PC-9 (cell line): ENCODE measurements at regions not wholly inside any gene's neighbourhood (a gene's known extent, or its start where the extent isn't known, plus 50 kb on each side); places are given as distances from the start of the nearest gene placed in this dataset.

Experiments
- BruUV-seq: library from RNA; stranded (reverse); fragments of 400-500 nt; replicated peaks from 2 replicates; lab custom pipeline; 2021; lab: Mats Ljungman, UMichigan
- CTCF ChIA-PET: fragments of 300-600 bp; sonication (Branson Sonifier 250); formaldehyde crosslinking; loops from one replicate; lab custom pipeline; 2022; ENCODE audit warnings: antibody characterized with exemption; lab: Charles Lee
- POLR2A ChIA-PET: fragments of 300-600 bp; sonication (Branson Sonifier 250); formaldehyde crosslinking; loops from one replicate; lab custom pipeline; 2022; ENCODE audit warnings: antibody characterized with exemption; ENCODE audit not compliant: unreplicated experiment; lab: Charles Lee
- DNase-seq, 2 experiments: peaks; one replicate each; pipeline versions ENCODE4 v3.0.0 to v3.0.0-alpha.2; 2015 to 2022; ENCODE audit warnings: mixed read lengths in 1 of 2
- H2AFZ ChIP-seq: fragments of 200-600 bp; sonication (generic); 2 replicates; pipeline ENCODE4 v1.8.1; 2017; ENCODE audit warnings: antibody characterized with exemption
- H3F3A ChIP-seq: fragments of 200-600 bp; sonication (generic); 2 replicates; pipeline ENCODE4 v1.8.1; 2017; ENCODE audit warnings: antibody characterized with exemption, mild to moderate bottlenecking, low read depth; ENCODE audit not compliant: insufficient read depth
- H3K27ac ChIP-seq: fragments of 200-600 bp; sonication (generic); 2 replicates; pipeline ENCODE4 v1.6.1; 2016; ENCODE audit warnings: mixed run types
- H3K27me3 ChIP-seq: fragments of 200-600 bp; sonication (generic); 2 replicates; pipeline ENCODE4 v1.6.1; 2016; ENCODE audit warnings: low read depth, mixed run types; ENCODE audit not compliant: insufficient read depth
- H3K36me3 ChIP-seq: fragments of 200-600 bp; sonication (generic); 2 replicates; pipeline ENCODE4 v1.6.1; 2016; ENCODE audit warnings: low read depth, mixed run types
- H3K4me1 ChIP-seq: fragments of 200-600 bp; sonication (generic); replicated peaks from 2 replicates; pipeline ENCODE4 v1.6.1; 2016; ENCODE audit warnings: mixed run types; ENCODE audit not compliant: insufficient read depth
- H3K4me2 ChIP-seq: fragments of 200-600 bp; sonication (generic); 2 replicates; pipeline ENCODE4 v1.6.1; 2017; ENCODE audit warnings: mixed run types
- H3K4me3 ChIP-seq: fragments of 200-600 bp; sonication (generic); 2 replicates; pipeline ENCODE4 v1.6.1; 2016; ENCODE audit warnings: mixed run types
- H3K79me2 ChIP-seq: fragments of 200-600 bp; sonication (generic); 2 replicates; pipeline ENCODE4 v1.6.1; 2017; ENCODE audit warnings: low read depth, mixed run types
- H3K9me2 ChIP-seq: fragments of 200-600 bp; sonication (generic); 2 replicates; pipeline ENCODE4 v1.8.1; 2017; ENCODE audit warnings: mild to moderate bottlenecking; ENCODE audit not compliant: insufficient read depth
- H3K9me3 ChIP-seq: fragments of 200-600 bp; sonication (generic); 2 replicates; pipeline ENCODE4 v1.8.1; 2016; ENCODE audit warnings: low read depth; ENCODE audit not compliant: insufficient read depth
- H4K20me1 ChIP-seq: fragments of 200-600 bp; sonication (generic); 2 replicates; pipeline ENCODE4 v1.8.1; 2017; ENCODE audit not compliant: insufficient read depth
- EZH2 ChIP-seq: fragments of 200-600 bp; sonication (generic); IDR thresholded peaks from 2 replicates; pipeline ENCODE4 v1.8.0; 2017; ENCODE audit warnings: antibody characterized with exemption, low read depth
- intact Hi-C: fragments of 100-400 bp; cut with micrococcal nuclease; formaldehyde crosslinking; loops from one replicate; pipeline ENCODE4 v1.10.0; 2022; ENCODE audit not compliant: unreplicated experiment
- TF ChIP-seq, protein P1 (sequence below): fragments of 200-600 bp; sonication (generic); conservative IDR thresholded peaks from 2 replicates; pipeline ENCODE4 v1.6.1; 2017; ENCODE audit warnings: mixed run types, antibody characterized with exemption, mild to moderate bottlenecking, moderate library complexity

DNA sequence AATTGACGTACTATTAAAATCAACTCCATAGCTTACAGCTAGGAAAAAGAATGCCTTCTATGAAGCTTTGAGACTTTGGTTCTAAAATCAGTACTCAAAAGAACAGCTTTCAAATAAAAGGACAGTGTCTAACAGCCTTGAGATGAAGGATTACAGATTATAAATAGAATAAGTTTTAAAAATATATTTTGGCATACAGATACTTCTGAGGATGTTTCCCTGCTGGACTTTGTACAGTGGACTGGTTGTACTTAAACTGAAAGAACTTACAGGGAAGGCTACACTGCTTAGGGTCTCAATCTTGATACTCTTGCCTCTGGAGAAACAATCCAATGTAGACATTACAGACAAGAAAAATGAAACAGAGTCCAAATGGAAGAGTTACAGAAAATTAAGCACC lies 452.7 kb downstream of the CETN3 start:
- no TSS peak for BruUV-seq
- DNase-seq: no peak
- Histone ChIP-seq H3K9me3 (no peaks in the 10 kb centered on the region), H2AFZ (no peak overlapping the region), H3K4me2 (no peak overlapping the region), H3K27me3 (no peaks in the 10 kb centered on the region), H3K9me2 (no peaks in the 10 kb centered on the region), H3F3A (no peaks in the 10 kb centered on the region), H3K36me3 (no peaks in the 10 kb centered on the region), H3K4me1 (no peaks in the 10 kb centered on the region), H4K20me1 (no peaks in the 10 kb centered on the region), H3K27ac (no peak overlapping the region), H3K79me2 (no peaks in the 10 kb centered on the region), H3K4me3 (no peak overlapping the region)
- intact Hi-C loops: no loop called here
- ChIA-PET POLR2A (no interaction called here), CTCF (no interaction called here)
- no peak for TF ChIP-seq EZH2
- TF ChIP-seq, protein P1, sequence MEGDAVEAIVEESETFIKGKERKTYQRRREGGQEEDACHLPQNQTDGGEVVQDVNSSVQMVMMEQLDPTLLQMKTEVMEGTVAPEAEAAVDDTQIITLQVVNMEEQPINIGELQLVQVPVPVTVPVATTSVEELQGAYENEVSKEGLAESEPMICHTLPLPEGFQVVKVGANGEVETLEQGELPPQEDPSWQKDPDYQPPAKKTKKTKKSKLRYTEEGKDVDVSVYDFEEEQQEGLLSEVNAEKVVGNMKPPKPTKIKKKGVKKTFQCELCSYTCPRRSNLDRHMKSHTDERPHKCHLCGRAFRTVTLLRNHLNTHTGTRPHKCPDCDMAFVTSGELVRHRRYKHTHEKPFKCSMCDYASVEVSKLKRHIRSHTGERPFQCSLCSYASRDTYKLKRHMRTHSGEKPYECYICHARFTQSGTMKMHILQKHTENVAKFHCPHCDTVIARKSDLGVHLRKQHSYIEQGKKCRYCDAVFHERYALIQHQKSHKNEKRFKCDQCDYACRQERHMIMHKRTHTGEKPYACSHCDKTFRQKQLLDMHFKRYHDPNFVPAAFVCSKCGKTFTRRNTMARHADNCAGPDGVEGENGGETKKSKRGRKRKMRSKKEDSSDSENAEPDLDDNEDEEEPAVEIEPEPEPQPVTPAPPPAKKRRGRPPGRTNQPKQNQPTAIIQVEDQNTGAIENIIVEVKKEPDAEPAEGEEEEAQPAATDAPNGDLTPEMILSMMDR: no peak

DNA sequence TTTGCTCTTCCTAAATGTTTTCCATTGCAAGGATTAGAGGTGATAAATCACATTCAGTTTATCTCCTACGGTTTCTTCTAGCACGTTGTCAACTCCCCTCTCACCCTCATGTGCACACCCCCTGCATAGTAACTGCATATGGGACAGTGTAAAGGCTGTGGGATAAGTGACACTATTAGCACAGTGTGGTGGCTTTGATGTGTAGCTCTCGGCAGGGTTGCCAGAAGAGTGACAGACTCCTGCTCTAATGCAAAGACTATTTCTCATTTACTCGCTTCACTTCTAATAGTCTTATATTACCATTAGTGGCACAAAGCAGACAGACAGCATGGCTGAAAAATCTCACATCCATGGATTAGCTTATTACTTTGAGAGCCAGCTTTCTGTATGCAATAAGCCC lies 454.6 kb downstream of the CETN3 start:
- no peak overlapping the region for H3K4me3 ChIP-seq
- TF ChIP-seq, protein P1: no peak
- TF ChIP-seq EZH2: no peak
- no peaks in the 10 kb centered on the region for H3K4me1 ChIP-seq
- H3F3A ChIP-seq: no peaks in the 10 kb centered on the region
- no TSS peak for BruUV-seq
- no peak overlapping the region for H3K4me2 ChIP-seq
- intact Hi-C loops: no loop called here
- H4K20me1 ChIP-seq: no peaks in the 10 kb centered on the region
- ChIA-PET POLR2A (no interaction called here), CTCF (no interaction called here)
- H3K36me3 ChIP-seq: no peaks in the 10 kb centered on the region
- H3K79me2 ChIP-seq: no peaks in the 10 kb centered on the region
- H3K9me3 ChIP-seq: no peaks in the 10 kb centered on the region
- H2AFZ ChIP-seq: no peak overlapping the region
- DNase-seq: no peak
- H3K27me3 ChIP-seq: no peaks in the 10 kb centered on the region
- no peaks in the 10 kb centered on the region for H3K9me2 ChIP-seq
- H3K27ac ChIP-seq: no peak overlapping the region

DNA sequence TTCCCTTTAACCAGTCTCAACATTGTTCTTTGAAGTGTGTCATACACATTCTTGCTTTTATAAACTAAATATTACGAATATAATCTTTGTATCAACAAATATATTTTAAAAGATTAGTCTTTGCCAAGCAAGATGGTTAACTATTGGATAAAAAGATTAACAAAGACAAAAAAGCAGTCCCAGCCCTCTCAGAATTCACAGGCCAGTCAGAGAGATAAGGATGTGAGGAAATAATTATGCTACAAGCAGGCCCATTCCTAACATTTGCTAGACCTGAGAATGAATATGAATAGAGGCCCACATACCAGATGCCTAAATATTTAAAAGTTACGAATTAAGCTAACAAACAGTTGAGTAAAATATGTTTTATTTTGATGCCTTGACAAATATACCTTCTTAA lies 457.7 kb downstream of the CETN3 start:
- no peak for DNase-seq
- CTCF ChIA-PET: no interaction called here
- no peak overlapping the region for H3K4me3 ChIP-seq
- H3K36me3 ChIP-seq: no peaks in the 10 kb centered on the region
- H2AFZ ChIP-seq: no peak overlapping the region
- H3K27ac ChIP-seq: no peak overlapping the region
- no peaks in the 10 kb centered on the region for H3K9me3 ChIP-seq
- no peaks in the 10 kb centered on the region for H3F3A ChIP-seq
- H4K20me1 ChIP-seq: no peaks in the 10 kb centered on the region
- no peak for TF ChIP-seq EZH2
- TF ChIP-seq, protein P1: no peak
- no peaks in the 10 kb centered on the region for H3K4me1 ChIP-seq
- intact Hi-C loops: no loop called here
- no peak overlapping the region for H3K4me2 ChIP-seq
- BruUV-seq: no TSS peak
- POLR2A ChIA-PET: no interaction called here
- H3K27me3 ChIP-seq: no peaks in the 10 kb centered on the region
- H3K79me2 ChIP-seq: no peaks in the 10 kb centered on the region
- H3K9me2 ChIP-seq: no peaks in the 10 kb centered on the region
